NOMO-1 (cell line): ENCODE measurements at regions not wholly inside any gene's neighbourhood (a gene's known extent, or its start where the extent isn't known, plus 50 kb on each side); places are given as distances from the start of the nearest gene placed in this dataset.
"Not testable (repeated sequence)": the region's sequence is repeated elsewhere in the genome, so short reads cannot be mapped to it uniquely, and the experiment has no call there.

Source experiments
- DNase-seq, 2 experiments: peaks; one replicate each; lab custom pipeline; 2025; ENCODE audit not compliant: unreplicated experiment in 2 of 2; lab: John Stamatoyannopoulos, UW

DNA sequence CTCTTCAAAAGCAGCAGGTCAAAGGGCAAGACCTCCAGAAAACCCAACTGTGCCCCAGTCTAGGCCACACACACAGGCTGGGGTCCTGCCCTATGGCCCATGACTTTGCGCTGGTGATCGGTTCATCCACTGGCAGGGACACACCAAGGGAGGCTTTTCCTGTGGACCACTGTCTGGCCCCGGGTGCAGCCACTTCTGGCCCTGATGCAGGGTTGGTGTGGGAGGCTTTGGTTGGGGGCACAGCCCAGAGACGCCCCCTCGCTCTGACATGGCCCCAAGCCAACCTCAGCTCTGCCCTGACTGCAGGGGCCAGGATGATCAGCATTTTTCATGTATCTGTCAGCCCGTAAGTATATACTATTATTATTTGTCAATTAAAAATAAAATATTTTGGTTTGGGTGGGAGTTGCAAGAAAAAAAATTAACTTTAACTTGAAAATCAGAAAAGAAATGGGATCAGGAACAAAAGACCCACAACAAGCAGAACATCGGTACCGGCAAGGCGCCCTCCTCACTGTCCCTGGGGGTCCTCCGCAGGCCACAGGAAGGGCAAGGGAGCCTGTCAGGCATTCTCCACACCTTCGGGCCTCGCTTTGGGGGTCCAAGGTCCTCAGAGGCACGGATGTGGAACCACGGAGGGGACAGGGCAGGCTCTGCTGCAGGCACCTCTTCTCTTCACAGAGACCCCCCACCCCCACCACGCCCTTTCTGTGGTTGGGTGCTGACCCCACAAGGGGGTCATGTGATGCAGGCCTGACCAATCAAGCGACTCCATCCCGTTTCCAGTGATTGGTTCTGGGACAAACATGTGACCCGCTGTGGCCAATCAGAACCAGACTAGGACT, 181.5 kb upstream of the SFSWAP start:
- no peak for DNase-seq

DNA sequence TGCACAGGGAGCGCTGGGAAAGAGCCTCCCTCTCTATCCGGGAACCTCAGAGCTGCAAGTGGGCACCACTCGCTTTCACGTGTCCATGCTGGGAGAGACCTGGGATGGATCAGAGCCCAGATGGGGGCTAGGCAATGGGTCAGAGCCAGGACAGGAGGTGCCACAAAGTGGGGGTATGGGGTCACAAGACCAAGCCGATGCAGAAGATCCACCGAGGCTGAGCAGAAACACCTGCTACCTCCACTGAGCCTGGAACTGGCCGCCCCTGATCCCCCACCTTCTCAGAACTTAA, 180.9 kb upstream of the SFSWAP start:
- DNase-seq = no peak

DNA sequence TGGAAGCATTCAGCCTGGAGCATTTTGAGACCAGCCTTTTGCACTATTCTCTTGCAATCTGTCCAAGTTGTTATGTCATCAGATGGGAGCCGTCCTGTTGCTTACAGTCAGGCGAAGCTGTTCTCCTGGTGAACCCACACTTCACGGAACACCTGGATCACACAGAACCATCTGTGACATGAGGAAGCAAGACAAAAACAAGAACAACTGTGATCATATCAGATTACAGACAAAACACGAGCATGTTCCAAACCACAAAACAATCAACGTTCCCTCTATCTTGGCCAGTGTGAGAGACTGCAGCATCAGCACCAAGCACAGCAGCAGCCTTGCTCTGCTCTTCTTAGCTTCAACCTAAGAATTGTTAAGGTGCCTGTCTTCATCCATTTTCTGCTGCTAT, 180.5 kb upstream of the SFSWAP start:
- no peak for DNase-seq

DNA sequence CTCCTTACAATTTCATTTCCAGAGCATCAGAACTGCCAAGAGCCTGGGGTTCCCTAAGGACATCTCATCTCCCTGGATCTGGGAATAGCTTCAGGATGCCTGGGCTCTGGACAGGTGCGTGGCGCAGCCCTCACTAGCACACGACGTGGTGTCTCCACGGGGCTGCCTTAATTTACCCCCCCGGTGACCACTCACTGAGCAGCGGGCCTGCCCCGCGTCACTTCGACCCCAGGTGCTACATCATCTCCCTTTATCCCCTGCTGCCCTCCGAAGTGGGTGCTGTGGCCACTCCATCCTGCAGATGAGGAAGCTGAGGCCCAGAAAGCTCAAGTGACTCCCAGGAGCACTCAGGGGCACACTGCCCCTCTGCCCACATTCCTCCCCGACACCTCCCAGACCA, 177.8 kb upstream of the SFSWAP start:
- no peak for DNase-seq

DNA sequence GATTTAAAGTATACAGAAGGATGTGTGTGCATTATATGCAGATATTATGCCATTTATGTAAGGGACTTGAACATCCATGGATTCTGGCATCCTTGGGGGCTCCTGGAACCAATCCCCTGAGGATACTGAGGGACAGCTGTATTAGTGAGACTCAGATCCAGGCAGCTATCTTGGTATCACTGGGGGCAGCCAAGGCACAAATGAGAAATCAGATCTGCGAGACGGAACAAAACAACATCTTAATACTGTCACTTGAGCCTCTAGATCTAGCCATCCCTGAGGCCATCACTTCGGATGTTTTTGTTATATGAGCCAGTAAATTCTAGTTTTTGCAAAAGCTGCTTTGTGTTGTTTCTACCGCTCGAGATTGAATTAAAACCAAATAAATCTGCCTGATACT, 175.1 kb upstream of the SFSWAP start:
- DNase-seq = no peak

DNA sequence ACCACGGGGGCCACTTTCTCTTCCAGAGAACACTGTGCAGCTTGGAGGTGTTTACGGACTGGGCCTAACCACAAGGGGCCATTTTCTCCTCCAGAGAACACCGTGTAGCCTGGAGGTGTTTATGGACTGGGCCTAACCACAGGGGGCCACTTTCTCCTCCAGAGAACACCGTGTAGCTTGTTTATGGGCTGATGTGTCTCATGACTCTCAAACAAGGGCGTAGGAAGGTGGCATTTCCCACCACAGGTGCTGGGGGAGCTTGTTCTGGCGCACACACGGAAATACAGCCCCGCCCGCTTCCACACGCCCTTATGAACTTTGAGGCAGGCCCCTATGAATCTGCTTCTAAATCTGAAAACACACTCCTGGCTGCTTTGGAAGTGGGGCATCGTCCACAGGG, 174.6 kb upstream of the SFSWAP start:
- DNase-seq = no peak

DNA sequence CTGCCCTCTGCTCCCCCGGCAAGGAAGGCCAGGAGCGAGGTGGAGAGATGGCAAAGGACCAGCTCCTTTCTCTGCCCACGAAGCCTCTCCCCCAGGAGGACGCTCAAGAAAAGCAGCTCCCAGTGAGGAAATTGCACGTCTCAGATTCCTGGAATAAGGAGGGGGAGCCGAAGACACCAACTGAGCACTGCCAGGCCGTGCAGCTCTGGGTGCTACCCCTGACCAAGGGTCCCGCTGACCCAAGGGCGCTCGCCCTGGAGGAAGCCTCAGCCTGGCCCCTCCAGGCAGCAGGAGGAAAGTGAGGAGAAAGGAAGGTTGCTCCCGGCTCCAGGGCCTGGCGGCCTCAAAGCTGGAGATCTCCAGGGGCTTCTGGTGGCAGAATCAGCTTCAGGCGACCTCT, 174.1 kb upstream of the SFSWAP start:
- DNase-seq = no peak

DNA sequence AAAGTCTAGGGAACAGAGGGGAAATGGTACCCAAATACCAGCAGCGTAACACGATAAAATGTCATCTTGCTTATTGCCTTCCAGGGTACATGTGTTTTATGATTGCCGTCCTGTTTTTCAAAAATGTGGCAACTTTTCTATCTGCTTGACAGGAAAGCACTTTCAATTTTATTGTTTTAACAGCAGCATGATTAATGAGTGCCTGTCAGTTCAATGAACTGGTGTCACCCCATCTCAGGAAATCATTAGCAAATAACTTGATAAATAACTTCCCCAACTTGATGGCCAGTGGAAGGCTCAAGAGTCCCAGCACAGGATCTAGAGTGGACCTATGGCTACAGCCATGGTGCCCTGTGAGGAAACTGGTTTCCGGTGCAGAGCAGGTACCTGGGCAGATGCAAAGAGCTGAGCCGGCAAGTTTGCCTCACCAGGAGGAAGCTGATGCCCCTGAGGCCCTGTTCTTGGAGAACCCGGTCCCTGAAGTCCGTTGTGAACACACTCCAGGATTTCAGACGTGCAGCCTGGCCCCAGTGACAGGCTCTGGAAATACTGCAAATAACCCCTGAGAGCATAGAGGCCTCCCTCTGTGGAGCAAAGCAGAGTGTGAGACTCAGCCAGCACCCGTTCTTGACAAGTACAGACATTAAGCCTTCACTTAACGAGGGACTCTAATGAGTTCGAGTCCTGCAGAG, 173.5 kb upstream of the SFSWAP start:
- peak; percentile 61 to 76 for DNase-seq

DNA sequence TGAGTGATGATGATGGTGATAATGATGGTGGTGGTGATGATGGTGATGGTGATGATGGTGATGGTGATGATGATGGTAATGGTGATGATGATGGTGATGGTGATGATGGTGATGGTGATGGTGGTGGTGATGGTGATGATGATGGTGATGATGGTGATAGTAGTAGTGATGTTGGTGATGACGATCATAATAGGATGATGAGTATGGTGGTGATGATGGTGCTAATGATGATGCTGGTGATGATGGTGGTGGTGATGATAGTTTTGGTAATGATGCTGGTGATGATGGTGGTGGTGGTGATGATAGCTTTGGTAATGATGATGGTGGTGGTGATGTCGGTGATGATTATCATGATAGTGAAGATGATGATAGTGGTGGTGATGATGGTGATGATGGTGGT, 171.5 kb upstream of the SFSWAP start:
- no peak for DNase-seq

DNA sequence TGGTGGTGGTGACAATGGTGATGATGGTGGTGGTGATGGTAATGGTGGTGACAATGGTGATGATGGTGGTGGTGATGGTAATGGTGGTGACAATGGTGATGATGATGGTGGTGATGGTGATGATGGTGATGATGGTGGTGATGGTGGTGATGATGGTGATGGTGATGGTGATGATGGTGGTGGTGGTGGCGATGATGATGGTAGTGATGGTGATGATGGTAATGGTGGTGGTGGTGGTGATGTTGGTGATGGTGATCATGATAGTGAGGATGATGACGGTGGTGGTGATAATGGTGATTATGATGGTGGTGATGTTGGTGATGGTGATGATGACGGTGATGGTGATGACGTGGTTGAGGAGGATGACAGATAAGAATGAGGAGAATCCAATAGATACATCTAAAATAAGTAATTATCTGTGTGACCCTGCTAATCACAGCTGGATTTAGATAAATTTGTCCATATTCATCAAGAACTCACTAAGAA, 170.7 kb upstream of the SFSWAP start:
- no peak for DNase-seq

DNA sequence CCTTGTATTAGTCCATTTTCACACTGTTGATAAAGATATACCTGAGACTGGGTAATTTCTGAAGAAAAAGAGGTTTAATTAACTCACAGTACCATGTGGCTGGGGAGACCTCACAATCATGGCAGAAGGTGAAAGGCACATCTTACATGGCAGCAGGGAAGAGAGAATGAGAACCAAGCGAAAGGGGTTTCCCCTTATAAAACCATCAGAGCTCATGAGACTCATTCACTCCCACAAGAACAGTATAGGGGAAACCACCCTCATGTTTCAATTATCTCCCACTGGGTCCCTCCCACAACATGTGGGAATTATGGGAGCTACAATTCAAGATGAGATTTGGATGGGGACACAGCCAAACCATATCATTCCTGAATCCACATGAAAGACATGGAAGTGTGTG, 169.4 kb upstream of the SFSWAP start:
- DNase-seq = not testable (repeated sequence)

DNA sequence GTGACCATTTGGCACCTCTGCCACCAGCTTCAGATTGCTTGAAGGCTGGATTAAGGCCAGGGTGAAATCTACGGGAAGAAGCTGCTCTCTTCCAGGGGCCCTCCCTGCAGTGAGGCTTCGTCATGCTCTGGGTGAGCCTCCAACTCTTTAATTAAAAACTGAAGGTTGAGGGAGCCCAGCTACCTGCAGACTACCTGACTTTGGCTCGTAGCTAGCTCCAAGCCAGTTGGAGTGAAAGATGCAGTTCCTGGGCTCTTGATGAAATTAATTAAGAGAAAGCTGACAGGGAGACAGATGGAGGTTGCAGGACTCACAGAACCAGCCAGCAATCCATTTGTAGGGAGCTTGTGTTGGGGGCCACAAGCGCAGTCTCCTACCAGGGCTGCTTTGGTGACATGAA, 168.5 kb upstream of the SFSWAP start:
- no peak for DNase-seq

DNA sequence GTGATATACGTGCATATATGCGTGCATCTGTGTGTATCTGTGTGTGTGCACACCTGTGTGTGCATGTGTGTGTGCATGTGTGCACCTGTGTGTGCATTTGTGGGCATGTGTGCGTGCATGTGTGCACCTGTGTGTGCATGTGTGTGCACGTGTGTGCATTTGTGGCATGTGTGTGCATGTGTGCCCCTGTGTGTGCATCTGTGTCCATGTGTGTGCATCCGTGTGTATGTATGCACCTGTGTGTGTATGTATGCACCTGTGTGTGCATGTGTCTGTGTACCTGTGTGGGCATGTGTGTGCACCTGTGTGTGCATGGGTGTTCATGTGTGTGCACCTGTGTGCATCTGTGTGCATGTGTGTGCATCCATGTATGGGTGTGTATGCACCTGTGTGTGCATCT, 167.8 kb upstream of the SFSWAP start:
- no peak for DNase-seq

DNA sequence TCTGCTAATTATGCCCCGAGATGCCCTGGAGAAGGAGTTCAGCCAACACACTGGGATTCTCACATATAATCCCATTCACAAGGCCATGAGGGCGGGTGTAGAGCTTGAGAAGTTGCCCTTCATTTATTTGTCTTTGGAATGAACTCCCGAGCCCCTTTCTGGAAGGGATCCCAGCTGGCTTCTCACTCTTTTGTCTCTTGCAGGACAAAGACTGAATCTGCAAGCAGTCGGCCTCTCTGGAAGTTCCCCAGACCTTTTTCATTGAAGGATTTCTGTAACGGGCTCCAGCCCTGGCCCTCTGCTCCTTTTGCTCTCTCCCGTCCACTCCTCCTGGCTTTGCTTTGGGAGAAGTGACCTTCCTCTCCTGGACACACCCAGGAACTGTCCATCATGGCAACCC, 163.3 kb upstream of the SFSWAP start:
- DNase-seq = no peak

DNA sequence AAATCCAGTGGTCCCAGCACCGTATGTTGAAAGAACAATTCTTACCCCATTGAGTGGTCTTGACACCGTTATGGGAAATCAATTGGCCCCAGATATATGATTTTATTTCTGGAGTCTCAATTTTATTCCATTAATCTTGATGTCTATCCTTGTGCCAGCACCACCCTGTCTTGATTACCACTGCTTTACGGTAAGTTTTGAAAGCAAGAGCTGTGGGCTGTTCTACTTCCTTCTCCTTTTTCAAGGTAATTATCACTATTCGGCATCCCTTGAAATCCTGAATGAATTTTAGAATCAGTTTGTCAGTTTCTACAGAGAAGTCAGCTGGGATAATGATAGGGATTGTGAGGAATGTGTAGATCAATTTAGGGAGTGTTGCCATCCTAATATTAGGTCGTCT, 160.8 kb upstream of the SFSWAP start:
- peak in 1 of 2 experiments; percentile 63 for DNase-seq

DNA sequence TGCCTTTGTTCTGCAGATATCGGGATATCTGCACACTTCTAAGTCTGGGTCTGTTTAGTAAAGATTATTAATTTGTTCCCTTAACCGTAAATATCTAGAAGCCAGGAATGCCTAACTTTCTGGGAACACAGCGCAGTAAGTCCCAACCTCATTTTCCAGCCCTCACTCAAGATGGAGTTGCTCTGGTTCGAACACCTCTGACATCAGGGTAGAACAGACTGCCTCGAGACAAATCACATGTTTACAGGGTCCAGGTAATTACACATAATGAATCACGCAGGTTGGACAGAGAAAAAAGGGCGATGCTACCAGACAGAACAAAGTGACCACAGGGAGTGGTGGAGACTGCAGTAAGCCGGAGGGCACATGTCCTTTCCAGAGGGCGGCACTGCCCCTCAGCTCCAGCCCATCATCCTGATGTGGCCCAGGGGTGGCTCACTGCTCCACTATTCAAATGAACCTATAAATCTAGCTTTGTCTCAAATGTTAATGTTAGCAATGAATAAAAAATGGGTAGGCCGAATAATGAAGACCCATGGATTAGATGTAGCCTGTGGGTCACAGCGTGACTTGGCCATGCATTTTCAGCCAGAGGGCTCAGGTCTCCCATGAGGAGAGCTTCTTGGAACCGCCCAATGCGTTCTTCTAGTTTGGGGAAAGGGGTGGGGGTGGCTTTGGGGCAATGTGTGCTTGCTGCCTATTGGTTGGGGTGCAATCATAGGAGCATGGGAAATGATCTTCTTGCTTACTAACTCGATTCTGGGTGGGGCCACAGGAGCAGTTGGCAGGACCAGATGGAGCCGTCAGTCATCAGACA, 159.0 kb upstream of the SFSWAP start:
- no peak for DNase-seq

DNA sequence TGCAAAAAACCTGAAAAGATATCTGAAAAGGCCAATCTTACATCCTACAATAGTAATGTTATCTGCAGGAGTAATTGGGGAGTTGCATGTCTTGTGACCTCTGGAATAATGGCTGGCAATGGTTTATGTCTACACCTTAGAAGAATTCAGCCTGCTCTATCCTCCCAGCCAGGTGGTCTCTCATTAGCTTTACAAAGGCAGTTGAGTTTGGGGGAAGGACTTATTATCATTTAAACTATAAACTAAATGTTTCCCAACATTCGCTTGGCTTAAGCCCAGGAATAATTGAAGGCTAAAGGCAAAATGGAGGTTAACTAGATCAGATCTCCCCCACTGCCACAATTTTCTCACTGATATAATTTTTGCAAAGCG, 158.4 kb upstream of the SFSWAP start:
- no peak for DNase-seq

DNA sequence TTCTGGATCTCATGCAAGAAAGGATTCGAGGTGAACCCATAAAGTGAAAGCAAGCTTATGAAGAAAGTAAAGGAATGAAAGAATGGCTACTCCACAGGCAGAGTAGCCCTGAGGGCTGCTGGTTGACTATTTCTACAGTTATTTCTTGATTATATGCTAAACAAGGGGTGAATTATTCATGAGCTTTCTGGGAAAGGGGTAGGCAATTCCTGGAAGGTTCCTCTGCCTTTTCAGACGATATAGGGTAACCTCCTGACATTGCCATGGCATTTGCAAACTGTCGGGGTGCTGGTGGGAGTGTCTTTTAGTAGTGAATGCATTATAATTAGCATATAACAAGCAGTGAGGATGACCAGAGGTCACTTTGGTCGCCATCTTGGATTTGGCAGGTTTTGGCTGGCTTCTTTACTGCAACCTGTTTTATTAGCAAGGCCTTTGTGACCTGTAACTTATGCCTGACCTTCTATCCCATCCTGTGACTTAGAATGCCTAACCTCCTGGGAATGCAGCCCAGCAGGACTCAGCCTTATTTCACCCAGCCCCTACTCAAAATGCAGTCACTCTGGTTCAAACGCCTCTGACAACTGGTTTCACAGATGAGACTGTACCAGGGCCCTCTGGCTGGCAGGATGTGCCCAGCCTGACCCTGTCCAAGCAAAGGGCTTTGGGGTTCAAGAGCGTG, 157.7 kb upstream of the SFSWAP start:
- DNase-seq = no peak

DNA sequence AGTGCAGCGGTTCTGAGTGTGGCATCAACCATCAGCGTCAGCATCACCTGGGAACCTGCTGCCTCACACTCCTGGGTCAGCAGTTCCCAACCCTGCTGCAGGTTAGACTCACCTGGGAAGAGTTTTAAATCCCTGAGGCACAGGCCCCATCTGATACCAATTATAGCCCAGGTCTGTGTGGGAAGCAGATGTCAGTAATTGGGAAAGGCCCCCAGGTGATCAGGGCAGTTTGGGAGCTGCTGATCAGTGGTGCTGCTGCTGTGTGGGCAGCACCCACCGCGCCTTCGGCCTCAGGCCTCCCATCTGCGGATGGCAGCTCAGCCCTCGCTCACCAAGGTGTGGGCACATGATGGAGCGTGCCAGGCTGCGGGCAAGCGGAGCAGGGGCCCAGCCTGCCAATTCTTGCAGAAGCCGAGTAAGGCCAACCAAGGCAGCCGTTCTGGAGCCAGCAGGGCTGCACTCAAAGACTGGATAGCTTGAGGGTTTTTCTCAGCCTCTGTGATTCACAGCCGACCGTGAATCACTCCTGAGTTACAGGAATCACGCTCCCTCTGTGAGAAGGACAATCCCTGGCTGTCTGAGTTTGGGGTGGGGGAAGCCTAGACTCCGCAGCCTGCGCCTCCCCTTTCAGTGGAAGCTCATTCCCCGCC, 155.6 kb upstream of the SFSWAP start:
- DNase-seq = no peak

DNA sequence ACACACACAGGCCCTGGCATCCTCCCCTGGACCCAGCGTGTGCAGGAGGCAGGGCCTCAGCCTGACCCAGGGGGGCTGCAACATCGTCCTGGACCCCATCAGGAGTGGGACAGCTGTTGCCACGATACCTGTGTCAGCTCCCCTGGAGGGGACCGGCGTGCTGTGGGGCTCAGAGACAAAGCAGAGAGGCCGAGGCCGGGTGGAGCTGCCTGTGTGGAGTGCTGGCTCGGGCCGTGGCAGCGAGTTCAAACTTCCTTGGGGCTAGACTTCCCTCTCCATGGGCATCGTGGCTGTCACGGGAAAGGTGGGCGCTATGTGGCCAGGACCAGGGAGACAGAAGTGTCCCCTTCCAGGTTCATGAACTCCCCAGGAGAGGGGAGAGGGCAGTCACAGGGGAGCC, 155.0 kb upstream of the SFSWAP start:
- no peak for DNase-seq
